ENCODE measurements at regions not wholly inside any gene's neighbourhood (a gene's known extent, or its start where the extent isn't known, plus 50 kb on each side); places are given as distances from the start of the nearest gene placed in this dataset.

- no peak for DNase-seq (ENCODE audit: low read depth)
Observed at GRCh38 chr15:31752905-31753304, 277.4 kb upstream of the CHRNA7 start.

DNA sequence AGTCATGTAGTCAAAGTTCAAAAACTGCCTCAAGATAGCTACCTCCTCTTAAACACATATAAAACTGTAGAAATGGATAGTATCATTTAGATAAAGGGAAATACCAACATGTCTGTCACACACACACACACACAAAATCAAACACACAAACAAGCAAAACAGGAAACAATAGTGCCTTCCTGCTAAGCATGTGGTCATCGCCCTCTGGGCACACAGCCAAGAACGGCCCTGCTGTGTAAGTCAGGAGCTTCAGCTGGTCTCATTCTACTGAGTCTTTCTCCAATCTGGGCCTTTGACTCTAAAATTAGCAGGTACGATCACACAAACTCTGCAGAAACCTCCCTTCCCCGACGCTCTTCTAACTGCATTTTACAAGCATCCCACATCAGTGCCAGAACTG is 272.2 kb upstream of the CHRNA7 start:
- no peak for DNase-seq (ENCODE audit: low read depth)

- DNase-seq (ENCODE audit: low read depth): no peak
Observed at GRCh38 chr15:31768055-31768454, 262.3 kb upstream of the CHRNA7 start.

GRCh38 chr15:31774045-31774444 is 256.3 kb upstream of the CHRNA7 start:
- no peak for DNase-seq (ENCODE audit: low read depth)

- DNase-seq (ENCODE audit: low read depth): no peak
Observed at GRCh38 chr15:31776039-31776438, 254.3 kb upstream of the CHRNA7 start.

DNA sequence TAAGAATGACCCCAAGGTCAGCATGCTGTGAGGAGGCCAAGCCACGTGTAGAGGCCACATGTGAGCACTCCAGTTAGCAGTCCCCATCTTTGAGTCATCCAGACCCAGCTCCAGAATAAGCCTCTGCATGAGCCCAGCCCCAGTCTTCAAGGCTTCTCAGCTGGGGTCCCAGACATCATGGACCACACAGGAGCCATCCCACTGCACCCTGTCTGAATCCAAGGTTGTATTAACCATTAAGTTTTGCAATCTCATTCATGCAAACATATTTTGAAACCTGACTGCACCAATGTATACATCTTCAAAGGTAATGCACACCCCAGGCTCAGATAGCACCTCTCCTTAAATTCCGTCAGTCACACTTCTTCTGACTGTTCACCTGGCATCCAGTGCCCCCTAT is 249.1 kb upstream of the CHRNA7 start:
- DNase-seq (ENCODE audit: low read depth): no peak

- no peak for DNase-seq (ENCODE audit: low read depth)
Observed at GRCh38 chr15:31782016-31782783, 248.1 kb upstream of the CHRNA7 start.

- DNase-seq (ENCODE audit: low read depth): no peak
Observed at GRCh38 chr15:31782951-31783350, 247.4 kb upstream of the CHRNA7 start.

- no peak for DNase-seq (ENCODE audit: low read depth)
Observed at GRCh38 chr15:31786360-31786759, 244.0 kb upstream of the CHRNA7 start.

DNA sequence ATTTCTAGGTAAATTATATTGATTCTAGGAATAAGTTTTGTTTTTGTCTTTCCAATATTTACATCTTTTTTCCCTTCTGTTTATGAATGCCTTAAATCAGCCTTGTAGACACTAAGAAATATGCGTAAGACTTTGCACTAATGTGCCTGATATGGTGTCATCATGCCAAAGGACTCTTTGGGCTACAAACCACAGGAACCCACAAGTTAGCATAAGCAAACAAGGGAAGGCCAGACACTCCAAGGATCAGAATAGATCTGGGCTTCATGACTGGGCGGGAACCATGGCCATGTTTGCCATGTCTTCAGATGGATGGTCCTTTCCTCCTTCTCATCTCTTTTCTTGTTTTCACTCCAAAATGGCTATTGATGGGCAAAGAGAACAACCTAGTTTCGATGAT is 242.2 kb upstream of the CHRNA7 start:
- DNase-seq (ENCODE audit: low read depth): no peak

- no peak for DNase-seq (ENCODE audit: low read depth)
Observed at GRCh38 chr15:31792611-31793199, 237.6 kb upstream of the CHRNA7 start.

- no peak for DNase-seq (ENCODE audit: low read depth)
Observed at GRCh38 chr15:31799319-31799714, 231.0 kb upstream of the CHRNA7 start.

GRCh38 chr15:31799715-31800321 is 230.5 kb upstream of the CHRNA7 start:
- DNase-seq (ENCODE audit: low read depth): no peak

DNA sequence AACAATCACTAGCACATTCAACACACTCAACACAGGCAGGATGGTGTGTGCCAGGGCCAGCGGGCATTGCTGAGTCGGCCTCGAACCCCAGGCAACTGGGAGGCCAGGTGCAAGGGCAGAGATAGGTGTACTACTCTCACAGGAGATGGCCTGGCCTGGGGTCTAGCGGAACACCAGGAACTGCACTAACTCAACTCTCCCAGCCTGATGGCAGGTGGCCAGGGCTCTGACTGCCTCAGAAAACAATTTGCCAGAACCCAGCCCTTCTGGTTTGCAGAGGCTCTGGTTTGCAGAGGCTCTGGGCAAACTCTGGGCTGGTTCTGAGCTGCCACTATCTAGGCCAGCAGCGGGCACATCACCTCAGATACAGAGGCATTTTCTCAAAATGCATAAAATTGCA is 229.2 kb upstream of the CHRNA7 start:
- DNase-seq (ENCODE audit: low read depth): no peak

GRCh38 chr15:31802761-31803160 is 227.6 kb upstream of the CHRNA7 start:
- no peak for DNase-seq (ENCODE audit: low read depth)

GRCh38 chr15:31803388-31803884 is 226.9 kb upstream of the CHRNA7 start:
- no peak for DNase-seq (ENCODE audit: low read depth)

DNA sequence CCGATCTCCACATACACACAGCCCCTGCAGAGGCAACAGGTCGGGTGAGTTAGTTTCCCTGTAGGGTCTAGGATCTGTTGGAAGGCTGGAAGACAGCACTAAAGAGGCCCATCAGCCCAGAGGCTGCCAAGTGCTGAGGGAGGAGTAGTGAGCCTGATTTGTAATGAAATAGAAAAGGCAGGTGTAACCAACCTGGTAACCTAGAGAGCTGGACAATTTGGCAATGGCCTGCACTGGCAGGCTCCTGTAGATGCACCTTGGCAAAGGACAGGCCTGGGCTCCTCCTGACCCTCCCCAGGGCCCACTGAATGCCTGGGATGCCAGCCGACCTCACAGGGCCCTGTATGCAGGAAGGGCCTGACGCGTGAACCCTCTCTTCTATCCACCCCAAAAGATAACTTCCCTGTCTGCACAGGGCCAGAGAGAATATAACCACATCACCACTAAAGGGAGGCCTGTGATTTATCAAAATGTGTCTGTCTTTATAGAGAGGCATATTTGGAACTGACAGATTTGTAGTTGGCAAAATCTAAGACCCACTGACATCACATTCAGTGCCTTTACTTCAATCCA is 225.1 kb upstream of the CHRNA7 start:
- DNase-seq (ENCODE audit: low read depth): no peak

GRCh38 chr15:31806106-31806505 is 224.2 kb upstream of the CHRNA7 start:
- DNase-seq (ENCODE audit: low read depth): no peak

GRCh38 chr15:31811641-31812040 is 218.7 kb upstream of the CHRNA7 start:
- DNase-seq (ENCODE audit: low read depth): no peak

DNA sequence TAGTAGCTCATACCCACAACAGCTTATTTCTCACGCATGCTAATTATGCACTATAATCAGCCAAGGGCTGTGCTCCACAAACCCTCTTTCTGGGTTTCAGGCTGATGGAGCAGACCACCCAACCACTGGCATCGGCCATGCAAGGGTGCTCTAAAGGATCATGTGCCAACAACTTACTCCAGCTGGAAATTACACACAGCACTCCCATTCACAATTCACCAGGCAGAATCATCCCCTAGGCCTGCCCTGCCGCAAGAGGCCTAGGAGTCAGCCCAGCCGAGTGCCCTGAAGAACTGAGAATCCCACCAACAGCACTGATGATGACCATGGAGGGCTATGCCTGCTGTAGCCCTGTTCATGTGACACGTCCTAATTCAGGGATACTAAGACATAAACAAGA is 216.2 kb upstream of the CHRNA7 start:
- DNase-seq (ENCODE audit: low read depth): no peak

DNA sequence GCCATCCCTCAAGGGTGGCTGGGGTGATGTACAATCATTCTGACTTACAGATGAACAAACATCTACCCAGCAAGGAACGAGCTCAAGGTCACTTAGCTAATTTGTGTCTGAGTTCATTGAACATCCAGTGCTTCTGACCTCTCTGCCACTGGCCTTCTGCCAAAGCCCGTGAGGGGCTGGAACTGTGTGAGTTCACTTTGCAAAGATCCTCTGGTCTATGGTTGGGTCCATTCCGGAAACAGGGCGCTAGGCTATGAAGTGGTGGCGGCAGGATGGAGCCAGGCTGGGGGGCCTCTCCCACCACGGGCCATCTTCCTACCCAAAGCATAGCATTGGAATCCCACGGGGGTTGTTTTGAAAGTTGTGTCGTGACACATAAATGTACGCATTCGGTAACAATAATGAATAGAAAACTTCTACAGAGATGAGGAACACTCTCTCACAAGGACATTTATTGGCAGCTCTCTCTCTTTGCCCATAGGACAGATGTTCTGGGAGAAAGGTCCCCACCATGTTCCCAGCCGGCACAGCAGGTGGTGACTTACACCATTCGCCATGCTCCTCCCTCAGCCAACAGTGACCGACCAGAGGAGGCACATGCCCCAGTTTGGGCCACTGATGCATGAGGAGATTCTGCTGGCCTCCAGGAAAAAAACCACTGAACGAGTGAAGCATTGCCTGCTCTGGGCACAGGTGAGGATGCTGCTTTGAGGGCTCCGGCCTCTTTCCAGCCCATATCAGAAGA is 214.7 kb upstream of the CHRNA7 start:
- no peak for DNase-seq (ENCODE audit: low read depth)

DNA sequence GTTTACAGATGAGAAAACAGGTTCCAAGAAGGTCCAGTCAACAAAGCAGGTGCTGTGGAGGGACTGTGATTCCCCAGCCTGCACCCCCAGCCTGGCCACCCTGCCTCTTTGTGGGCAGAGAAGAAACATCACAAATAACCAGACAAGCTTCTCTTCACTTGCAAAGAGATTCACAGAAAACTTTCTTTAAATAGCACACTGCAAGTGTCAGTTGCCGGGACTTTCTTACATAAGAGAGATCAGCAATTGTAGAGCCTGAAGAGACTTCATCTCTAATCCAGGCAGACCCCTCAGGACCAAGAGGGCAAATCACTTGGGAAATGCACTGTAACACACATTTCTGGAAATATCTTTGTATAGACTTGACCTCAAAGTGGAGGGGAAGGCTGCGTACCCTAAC is 207.9 kb upstream of the CHRNA7 start:
- no peak for DNase-seq (ENCODE audit: low read depth)

Data from GM04504 (cell line).